ENCODE measurements at regions not wholly inside any gene's neighbourhood (a gene's known extent, or its start where the extent isn't known, plus 50 kb on each side); places are given as distances from the start of the nearest gene placed in this dataset.

GRCh38 chr9:105854783-105855724 is 160.7 kb downstream of the TMEM38B start:
- H3K4me3 ChIP-seq (ENCODE audit: low read length) = no peak overlapping the region
- no peaks in the 10 kb centered on the region for H3K36me3 ChIP-seq (replicated peaks; ENCODE audit: insufficient read depth, low read length)
- no peak overlapping the region for H3K9ac ChIP-seq (ENCODE audit: low read length)
- no peak overlapping the region for H2AFZ ChIP-seq (ENCODE audit: low read length)
- no peak overlapping the region for H3K4me2 ChIP-seq (ENCODE audit: low read depth, low read length)
- no peaks in the 10 kb centered on the region for H4K20me1 ChIP-seq (ENCODE audit: insufficient read depth, low read length)
- H3K27me3 ChIP-seq (replicated peaks; ENCODE audit: insufficient read depth, low read length) = no peaks in the 10 kb centered on the region
- no peaks in the 10 kb centered on the region for H3K4me1 ChIP-seq (ENCODE audit: low read length)
- no peaks in the 10 kb centered on the region for H3K9me3 ChIP-seq (replicated peaks; ENCODE audit: insufficient read depth, low read length)
- H3K79me2 ChIP-seq (ENCODE audit: low read length) = no peaks in the 10 kb centered on the region
- H3K9me2 ChIP-seq (replicated peaks; ENCODE audit: insufficient read depth, low read length) = no peaks in the 10 kb centered on the region
- DNase-seq = no peak
- TF ChIP-seq EZH2 (optimal IDR thresholded peaks at IDR 0.05; ENCODE audit: low read depth, low read length) (no peak), EZH2phosphoT487 (IDR thresholded peaks at IDR 0.05; ENCODE audit: low read length) (no peak)
- TF ChIP-seq, protein P1, sequence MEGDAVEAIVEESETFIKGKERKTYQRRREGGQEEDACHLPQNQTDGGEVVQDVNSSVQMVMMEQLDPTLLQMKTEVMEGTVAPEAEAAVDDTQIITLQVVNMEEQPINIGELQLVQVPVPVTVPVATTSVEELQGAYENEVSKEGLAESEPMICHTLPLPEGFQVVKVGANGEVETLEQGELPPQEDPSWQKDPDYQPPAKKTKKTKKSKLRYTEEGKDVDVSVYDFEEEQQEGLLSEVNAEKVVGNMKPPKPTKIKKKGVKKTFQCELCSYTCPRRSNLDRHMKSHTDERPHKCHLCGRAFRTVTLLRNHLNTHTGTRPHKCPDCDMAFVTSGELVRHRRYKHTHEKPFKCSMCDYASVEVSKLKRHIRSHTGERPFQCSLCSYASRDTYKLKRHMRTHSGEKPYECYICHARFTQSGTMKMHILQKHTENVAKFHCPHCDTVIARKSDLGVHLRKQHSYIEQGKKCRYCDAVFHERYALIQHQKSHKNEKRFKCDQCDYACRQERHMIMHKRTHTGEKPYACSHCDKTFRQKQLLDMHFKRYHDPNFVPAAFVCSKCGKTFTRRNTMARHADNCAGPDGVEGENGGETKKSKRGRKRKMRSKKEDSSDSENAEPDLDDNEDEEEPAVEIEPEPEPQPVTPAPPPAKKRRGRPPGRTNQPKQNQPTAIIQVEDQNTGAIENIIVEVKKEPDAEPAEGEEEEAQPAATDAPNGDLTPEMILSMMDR (IDR thresholded peaks at IDR 0.05; ENCODE audit: low read length) = no peak
- H3K27ac ChIP-seq (ENCODE audit: low read length) = no peak overlapping the region
- H3F3A ChIP-seq (ENCODE audit: insufficient read depth, low read length) = no peaks in the 10 kb centered on the region

- no peaks in the 10 kb centered on the region for H3K36me3 ChIP-seq (replicated peaks; ENCODE audit: insufficient read depth, low read length)
- H3K4me3 ChIP-seq (ENCODE audit: low read length) = no peak overlapping the region
- H3K4me1 ChIP-seq (ENCODE audit: low read length) = no peaks in the 10 kb centered on the region
These were observed 161.6 kb downstream of the TMEM38B start for GRCh38 chr9:105855987-105856386.

DNA sequence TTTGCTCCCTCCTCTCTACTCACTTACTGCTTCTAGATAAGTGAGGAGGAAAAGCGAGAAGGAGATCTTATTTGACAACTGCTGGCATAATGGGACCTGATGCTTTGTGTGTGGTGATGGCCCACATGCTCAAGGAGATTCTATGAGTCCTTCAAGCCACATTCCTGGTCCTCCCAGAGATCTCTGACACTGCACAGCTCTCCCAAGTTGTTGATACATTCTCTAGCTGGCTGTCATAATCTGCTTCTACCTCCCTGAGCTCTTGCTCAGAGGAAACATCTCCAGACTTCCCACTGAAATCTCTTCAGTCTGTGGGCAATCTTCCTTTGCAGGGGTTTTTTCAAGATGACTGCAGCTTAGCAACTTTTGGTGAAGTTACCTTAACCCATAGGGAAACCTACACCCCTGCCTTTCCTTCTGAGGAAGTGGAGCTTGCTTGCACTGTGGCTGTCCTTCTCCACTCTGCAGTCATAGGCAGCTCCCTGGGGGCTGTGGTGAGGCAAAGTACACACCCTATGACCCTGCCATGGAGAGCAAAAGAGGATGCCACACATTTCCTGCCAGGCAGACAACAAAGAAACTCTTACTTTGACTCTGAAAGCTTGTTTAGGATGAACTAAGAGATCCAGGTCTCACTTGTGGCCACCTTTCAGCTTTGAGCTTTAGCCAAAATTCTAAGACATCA is 163.8 kb downstream of the TMEM38B start:
- H3K79me2 ChIP-seq (ENCODE audit: low read length) = no peaks in the 10 kb centered on the region

More at GRCh38 chr9:105855987-105856386, 161.6 kb downstream of the TMEM38B start:
- Histone ChIP-seq H3K9ac (ENCODE audit: low read length) (no peak overlapping the region), H3K27ac (ENCODE audit: low read length) (no peak overlapping the region), H3K9me2 (replicated peaks; ENCODE audit: insufficient read depth, low read length) (no peaks in the 10 kb centered on the region), H2AFZ (ENCODE audit: low read length) (no peak overlapping the region), H3K79me2 (ENCODE audit: low read length) (no peaks in the 10 kb centered on the region), H4K20me1 (ENCODE audit: insufficient read depth, low read length) (no peaks in the 10 kb centered on the region), H3K27me3 (replicated peaks; ENCODE audit: insufficient read depth, low read length) (no peaks in the 10 kb centered on the region), H3F3A (ENCODE audit: insufficient read depth, low read length) (no peaks in the 10 kb centered on the region), H3K9me3 (replicated peaks; ENCODE audit: insufficient read depth, low read length) (no peaks in the 10 kb centered on the region), H3K4me2 (ENCODE audit: low read depth, low read length) (no peak overlapping the region)
- TF ChIP-seq, protein P1 (IDR thresholded peaks at IDR 0.05; ENCODE audit: low read length) = no peak
- TF ChIP-seq EZH2 (optimal IDR thresholded peaks at IDR 0.05; ENCODE audit: low read depth, low read length) = no peak
- no peak for TF ChIP-seq EZH2phosphoT487 (IDR thresholded peaks at IDR 0.05; ENCODE audit: low read length)
- DNase-seq = no peak

More for the DNA sequence above, 163.8 kb downstream of the TMEM38B start:
- TF ChIP-seq, protein P1 (IDR thresholded peaks at IDR 0.05; ENCODE audit: low read length) = no peak
- TF ChIP-seq EZH2 (optimal IDR thresholded peaks at IDR 0.05; ENCODE audit: low read depth, low read length) = no peak
- TF ChIP-seq EZH2phosphoT487 (IDR thresholded peaks at IDR 0.05; ENCODE audit: low read length) = no peak
- Histone ChIP-seq H3K9ac (ENCODE audit: low read length) (no peak overlapping the region), H3K36me3 (replicated peaks; ENCODE audit: insufficient read depth, low read length) (no peaks in the 10 kb centered on the region), H3K9me2 (replicated peaks; ENCODE audit: insufficient read depth, low read length) (no peaks in the 10 kb centered on the region), H3K27me3 (replicated peaks; ENCODE audit: insufficient read depth, low read length) (no peaks in the 10 kb centered on the region), H3K9me3 (replicated peaks; ENCODE audit: insufficient read depth, low read length) (no peaks in the 10 kb centered on the region), H2AFZ (ENCODE audit: low read length) (no peak overlapping the region), H4K20me1 (ENCODE audit: insufficient read depth, low read length) (no peaks in the 10 kb centered on the region), H3K4me3 (ENCODE audit: low read length) (no peak overlapping the region), H3K4me2 (ENCODE audit: low read depth, low read length) (no peak overlapping the region), H3F3A (ENCODE audit: insufficient read depth, low read length) (no peaks in the 10 kb centered on the region), H3K27ac (ENCODE audit: low read length) (no peak overlapping the region), H3K4me1 (ENCODE audit: low read length) (no peaks in the 10 kb centered on the region)
- DNase-seq = no peak

All from MM.1S (cell line).